Peyer's patch (tissue), 4 donors: ENCODE measurements at regions not wholly inside any gene's neighbourhood (a gene's known extent, or its start where the extent isn't known, plus 50 kb on each side); places are given as distances from the start of the nearest gene placed in this dataset.
"Not testable (repeated sequence)": the region's sequence is repeated elsewhere in the genome, so short reads cannot be mapped to it uniquely, and the experiment has no call there.

ENCODE experiments used
- CTCF ChIP-seq, 6 experiments: fragments of 450-650 bp in 4 of 6; fragments of 200-600 bp in 2 of 6; sonication (generic) in 1 of 6; IDR thresholded peaks; one replicate each; pipeline ENCODE4 v1.5.1; 2017 to 2019; ENCODE audit warnings: antibody characterized with exemption in 6 of 6, mild to moderate bottlenecking in 3 of 6, moderate library complexity in 1 of 6
- POLR2A ChIP-seq, 2 donors: fragments of 450-650 bp; IDR thresholded peaks; one replicate each; pipeline ENCODE4 v1.5.1; 2017; ENCODE audit warnings: antibody characterized with exemption in 2 of 2, mild to moderate bottlenecking in 2 of 2, moderate library complexity in 2 of 2

- not testable (repeated sequence) for TF ChIP-seq CTCF, POLR2A (IDR thresholded peaks at IDR 0.05)
These were observed 64.4 kb upstream of the MED14 start for GRCh38 chrX:40799745-40800144.
